BE2C (cell line): ENCODE measurements at regions not wholly inside any gene's neighbourhood (a gene's known extent, or its start where the extent isn't known, plus 50 kb on each side); places are given as distances from the start of the nearest gene placed in this dataset.
"Not testable (repeated sequence)": the region's sequence is repeated elsewhere in the genome, so short reads cannot be mapped to it uniquely, and the experiment has no call there.

ENCODE experiments used
- DNase-seq: peaks from one replicate; pipeline ENCODE4 v3.0.0-alpha.2; 2020
- H3K27me3 ChIP-seq: fragments of 250-450 bp; sonication (Bioruptor Pico); 2 replicates; pipeline ENCODE4 v1.5.1; 2020; ENCODE audit warnings: mild to moderate bottlenecking
- H3K36me3 ChIP-seq: fragments of 250-450 bp; sonication (Bioruptor Pico); 2 replicates; pipeline ENCODE4 v1.5.1; 2020; ENCODE audit warnings: mild to moderate bottlenecking
- H3K4me1 ChIP-seq: fragments of 250-450 bp; sonication (Bioruptor Pico); 2 replicates; pipeline ENCODE4 v1.5.1; 2020
- H3K4me3 ChIP-seq: 2 replicates; pipeline ENCODE4 v1.5.1; 2011; ENCODE audit warnings: low read depth, low read length
- H3K9me3 ChIP-seq: fragments of 250-450 bp; sonication (Bioruptor Pico); 2 replicates; pipeline ENCODE4 v1.5.1; 2020
- CTCF ChIP-seq: IDR thresholded peaks from 2 replicates; pipeline ENCODE4 v1.5.1; 2012; ENCODE audit warnings: mild to moderate bottlenecking, low read depth, low read length

GRCh38 chr18:64742898-64743297 is 594.0 kb upstream of the LINC00305 start:
- Histone ChIP-seq H3K4me1 (no peaks in the 10 kb centered on the region), H3K36me3 (no peaks in the 10 kb centered on the region), H3K9me3 (no peaks in the 10 kb centered on the region), H3K4me3 (no peak overlapping the region), H3K27me3 (no peaks in the 10 kb centered on the region)
- TF ChIP-seq CTCF, result no peak
- no peak for DNase-seq

- TF ChIP-seq CTCF, result no peak
- Histone ChIP-seq H3K4me1 (no peaks in the 10 kb centered on the region), H3K4me3 (no peak overlapping the region), H3K36me3 (no peaks in the 10 kb centered on the region), H3K27me3 (no peaks in the 10 kb centered on the region), H3K9me3 (no peaks in the 10 kb centered on the region)
- DNase-seq, result no peak
Observed at GRCh38 chr18:64734063-64734462, 585.2 kb upstream of the LINC00305 start.

- not testable (repeated sequence) for H3K4me1 ChIP-seq
Observed at GRCh38 chr18:64725657-64726056, 576.8 kb upstream of the LINC00305 start.

GRCh38 chr18:64720781-64721464 is 572.0 kb upstream of the LINC00305 start:
- Histone ChIP-seq H3K4me1 (no peaks in the 10 kb centered on the region), H3K4me3 (no peak overlapping the region), H3K27me3 (no peaks in the 10 kb centered on the region), H3K36me3 (no peaks in the 10 kb centered on the region), H3K9me3 (no peaks in the 10 kb centered on the region)
- TF ChIP-seq CTCF, result no peak
- no peak for DNase-seq

More at GRCh38 chr18:64725657-64726056, 576.8 kb upstream of the LINC00305 start:
- H3K36me3 ChIP-seq, H3K4me3 ChIP-seq, H3K27me3 ChIP-seq, DNase-seq, H3K9me3 ChIP-seq: not testable (repeated sequence)

- H3K36me3 ChIP-seq, result no peaks in the 10 kb centered on the region
- DNase-seq, result no peak
- no peaks in the 10 kb centered on the region for H3K9me3 ChIP-seq
- H3K4me1 ChIP-seq, result no peaks in the 10 kb centered on the region
- TF ChIP-seq CTCF, result no peak
- H3K4me3 ChIP-seq, result no peak overlapping the region
- no peaks in the 10 kb centered on the region for H3K27me3 ChIP-seq
Observed at GRCh38 chr18:64718808-64719207, 569.9 kb upstream of the LINC00305 start.

GRCh38 chr18:64717026-64717425 is 568.1 kb upstream of the LINC00305 start:
- Histone ChIP-seq H3K9me3 (no peaks in the 10 kb centered on the region), H3K27me3 (no peaks in the 10 kb centered on the region), H3K4me1 (no peaks in the 10 kb centered on the region), H3K36me3 (no peaks in the 10 kb centered on the region), H3K4me3 (no peak overlapping the region)
- DNase-seq, result no peak
- TF ChIP-seq CTCF, result no peak

GRCh38 chr18:64714086-64714485 is 565.2 kb upstream of the LINC00305 start:
- no peaks in the 10 kb centered on the region for H3K36me3 ChIP-seq
- H3K4me1 ChIP-seq, result no peaks in the 10 kb centered on the region
- H3K4me3 ChIP-seq, result no peak overlapping the region
- no peak for TF ChIP-seq CTCF
- no peaks in the 10 kb centered on the region for H3K27me3 ChIP-seq
- no peaks in the 10 kb centered on the region for H3K9me3 ChIP-seq
- DNase-seq, result no peak
